GM23338 (cell line): ENCODE measurements at regions not wholly inside any gene's neighbourhood (a gene's known extent, or its start where the extent isn't known, plus 50 kb on each side); places are given as distances from the start of the nearest gene placed in this dataset.

Experiments used
- ATAC-seq: fragments of 200-7000 bp; cut with Tn5 transposase; 3 replicates; pipeline ENCODE4 v1.9.1; 2020
- DNase-seq: peaks from one replicate; pipeline ENCODE4 v3.0.0-alpha.2; 2015; ENCODE audit warnings: low spot score
- H2AFZ ChIP-seq: fragments of 200-600 bp; sonication (generic); 2 replicates; pipeline ENCODE4 v1.8.0; 2016; ENCODE audit warnings: antibody characterized with exemption, mild to moderate bottlenecking, moderate library complexity
- H3F3A ChIP-seq: fragments of 200-600 bp; sonication (generic); replicated peaks from 2 replicates; pipeline ENCODE4 v1.8.0; 2017; ENCODE audit warnings: antibody characterized with exemption, mixed run types, low read depth
- H3K27ac ChIP-seq: fragments of 200-600 bp; sonication (generic); 2 replicates; pipeline ENCODE4 v1.6.1; 2016; ENCODE audit warnings: low read depth
- H3K27me3 ChIP-seq: fragments of 200-600 bp; sonication (generic); 2 replicates; pipeline ENCODE4 v1.8.0; 2016; ENCODE audit warnings: mild to moderate bottlenecking, mixed run types, moderate library complexity; ENCODE audit not compliant: insufficient read depth
- H3K36me3 ChIP-seq: fragments of 200-600 bp; sonication (generic); 2 replicates; pipeline ENCODE4 v1.8.0; 2016; ENCODE audit warnings: mild to moderate bottlenecking; ENCODE audit not compliant: insufficient read depth
- H3K4me1 ChIP-seq: fragments of 200-600 bp; sonication (generic); 2 replicates; pipeline ENCODE4 v1.8.0; 2016; ENCODE audit warnings: mild to moderate bottlenecking, moderate library complexity; ENCODE audit not compliant: insufficient read depth
- H3K4me2 ChIP-seq: fragments of 200-600 bp; sonication (generic); 2 replicates; pipeline ENCODE4 v1.7.1; 2017; ENCODE audit warnings: mixed run types
- H3K4me3 ChIP-seq: fragments of 200-600 bp; sonication (generic); 2 replicates; pipeline ENCODE4 v1.6.1; 2016; ENCODE audit warnings: mixed run types
- H3K79me2 ChIP-seq: fragments of 200-600 bp; sonication (generic); replicated peaks from 2 replicates; pipeline ENCODE4 v1.8.0; 2017; ENCODE audit warnings: mild to moderate bottlenecking; ENCODE audit not compliant: insufficient read depth
- H3K9me2 ChIP-seq: fragments of 200-600 bp; sonication (generic); 2 replicates; pipeline ENCODE4 v1.8.0; 2017; ENCODE audit not compliant: insufficient read depth
- H4K20me1 ChIP-seq: fragments of 200-600 bp; sonication (generic); replicated peaks from 2 replicates; pipeline ENCODE4 v1.8.0; 2017; ENCODE audit warnings: mild to moderate bottlenecking; ENCODE audit not compliant: insufficient read depth
- H3K27ac Mint-ChIP-seq: 2 replicates; pipeline ENCODE4 v1.8.0; 2020; ENCODE audit warnings: inconsistent platforms, mild to moderate bottlenecking, moderate library complexity, mixed read lengths
- H3K27me3 Mint-ChIP-seq: 3 replicates; pipeline ENCODE4 v1.8.0; 2022; ENCODE audit warnings: low read depth, mild to moderate bottlenecking, moderate library complexity, mixed read lengths, inconsistent platforms; ENCODE audit not compliant: insufficient read depth, poor library complexity
- H3K36me3 Mint-ChIP-seq: 3 replicates; pipeline ENCODE4 v1.8.0; 2021; ENCODE audit warnings: low read depth, mild to moderate bottlenecking, inconsistent platforms, moderate library complexity, mixed read lengths
- H3K4me1 Mint-ChIP-seq: 3 replicates; pipeline ENCODE4 v1.8.0; 2020; ENCODE audit warnings: mild to moderate bottlenecking, inconsistent platforms, mixed read lengths
- H3K4me3 Mint-ChIP-seq: 3 replicates; pipeline ENCODE4 v1.8.0; 2021; ENCODE audit warnings: moderate library complexity, mild to moderate bottlenecking, inconsistent platforms, mixed read lengths
- H3K9me3 Mint-ChIP-seq: 3 replicates; pipeline ENCODE4 v1.8.0; 2020; ENCODE audit warnings: moderate library complexity, mild to moderate bottlenecking, inconsistent platforms, mixed read lengths
- CREB1 ChIP-seq: fragments of 250-450 bp; sonication (Bioruptor Pico); IDR thresholded peaks from 2 replicates; pipeline ENCODE4 v1.5.0; 2020; ENCODE audit warnings: low read depth, mild to moderate bottlenecking, moderate library complexity
- CTCF ChIP-seq, 2 experiments: fragments of 200-600 bp in 1 of 2; sonication (generic) in 1 of 2; conservative IDR thresholded peaks; 2 replicates each; pipeline versions ENCODE4 v1.5.1 to v1.6.1; 2016 to 2017; ENCODE audit warnings: antibody characterized with exemption in 2 of 2, low read depth in 2 of 2, mild to moderate bottlenecking in 2 of 2, moderate library complexity in 1 of 2
- EZH2 ChIP-seq: fragments of 200-600 bp; sonication (generic); IDR thresholded peaks from one replicate; pipeline ENCODE4 v1.8.0; 2017; ENCODE audit warnings: antibody characterized with exemption, mild to moderate bottlenecking, low read depth; ENCODE audit not compliant: unreplicated experiment
- EZH2phosphoT487 ChIP-seq: fragments of 200-600 bp; sonication (generic); IDR thresholded peaks from one replicate; pipeline ENCODE4 v1.8.1; 2018; ENCODE audit warnings: antibody characterized with exemption; ENCODE audit not compliant: unreplicated experiment
- JUNB ChIP-seq: IDR thresholded peaks from one replicate; pipeline ENCODE4 v1.6.1; 2016; ENCODE audit warnings: antibody characterized with exemption; ENCODE audit not compliant: unreplicated experiment
- NANOG ChIP-seq: IDR thresholded peaks from 2 replicates; pipeline ENCODE4 v1.6.1; 2016; ENCODE audit warnings: antibody characterized with exemption, borderline replicate concordance
- POLR2AphosphoS5 ChIP-seq: IDR thresholded peaks from 2 replicates; pipeline ENCODE4 v1.6.1; 2016; ENCODE audit warnings: antibody characterized with exemption, low read depth
- REST ChIP-seq: IDR thresholded peaks from one replicate; pipeline ENCODE4 v1.6.1; 2018; ENCODE audit warnings: antibody characterized with exemption; ENCODE audit not compliant: unreplicated experiment
- STAT1 ChIP-seq: IDR thresholded peaks from one replicate; pipeline ENCODE4 v1.6.1; 2016; ENCODE audit warnings: antibody characterized with exemption; ENCODE audit not compliant: unreplicated experiment
- ZNF114 ChIP-seq: fragments of 250-450 bp; sonication (Bioruptor Pico); IDR thresholded peaks from 2 replicates; pipeline ENCODE4 v1.5.0; 2020; ENCODE audit warnings: mild to moderate bottlenecking, moderate library complexity
- ZNF331 ChIP-seq: fragments of 250-450 bp; sonication (Bioruptor Pico); IDR thresholded peaks from 2 replicates; pipeline ENCODE4 v1.5.0; 2020; ENCODE audit warnings: low read depth, mild to moderate bottlenecking, moderate library complexity
- ZNF462 ChIP-seq: fragments of 250-450 bp; sonication (Bioruptor Pico); IDR thresholded peaks from 2 replicates; pipeline ENCODE4 v1.5.0; 2020; ENCODE audit warnings: mild to moderate bottlenecking, moderate library complexity
- TF ChIP-seq, protein P1 (sequence below): IDR thresholded peaks from 2 replicates; pipeline ENCODE4 v1.6.1; 2016; ENCODE audit warnings: antibody characterized with exemption

DNA sequence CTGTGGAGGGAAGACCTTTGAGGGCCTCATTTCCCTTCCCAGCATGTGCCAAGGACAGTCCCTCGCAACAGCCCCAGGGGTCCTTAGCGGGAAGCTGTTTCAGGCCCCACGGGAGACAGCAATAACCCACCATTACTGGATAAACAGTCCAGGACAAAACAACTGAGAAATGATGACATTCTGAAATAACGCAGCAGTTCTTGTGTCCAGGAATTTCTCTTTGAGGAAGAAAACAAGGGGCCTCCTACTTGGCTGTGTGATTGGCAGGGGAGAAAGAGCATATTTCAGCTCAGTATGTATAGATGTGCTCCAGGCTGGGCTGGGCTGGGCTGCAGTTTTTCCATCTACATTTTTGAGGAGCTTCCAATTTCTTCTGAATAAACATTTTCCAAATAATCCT is 82.2 kb upstream of the THBS1 start:
- Histone ChIP-seq H3K36me3 (no peaks in the 10 kb centered on the region), H3K4me3 (no peak overlapping the region), H3F3A (no peaks in the 10 kb centered on the region), H3K27ac (no peak overlapping the region), H3K9me2 (peaks cover 5% of the 10 kb centered on the region; the same call in 1 of the 2 replicates), H3K4me2 (no peak overlapping the region), H2AFZ (no peak overlapping the region; the same call in 1 of the 2 replicates), H4K20me1 (no peaks in the 10 kb centered on the region), H3K79me2 (no peaks in the 10 kb centered on the region), H3K27me3 (no peaks in the 10 kb centered on the region), H3K4me1 (no peaks in the 10 kb centered on the region)
- Mint-ChIP-seq H3K9me3 (no peaks in the 10 kb centered on the region; the same call in 2 of the 3 replicates), H3K4me3 (no peak overlapping the region), H3K4me1 (no peaks in the 10 kb centered on the region; the same call in 2 of the 3 replicates), H3K36me3 (no peaks in the 10 kb centered on the region), H3K27ac (no peak overlapping the region), H3K27me3 (no peaks in the 10 kb centered on the region)
- no peak for TF ChIP-seq NANOG
- no peak for TF ChIP-seq EZH2phosphoT487
- TF ChIP-seq EZH2, result no peak
- TF ChIP-seq STAT1, result no peak
- TF ChIP-seq, protein P1, sequence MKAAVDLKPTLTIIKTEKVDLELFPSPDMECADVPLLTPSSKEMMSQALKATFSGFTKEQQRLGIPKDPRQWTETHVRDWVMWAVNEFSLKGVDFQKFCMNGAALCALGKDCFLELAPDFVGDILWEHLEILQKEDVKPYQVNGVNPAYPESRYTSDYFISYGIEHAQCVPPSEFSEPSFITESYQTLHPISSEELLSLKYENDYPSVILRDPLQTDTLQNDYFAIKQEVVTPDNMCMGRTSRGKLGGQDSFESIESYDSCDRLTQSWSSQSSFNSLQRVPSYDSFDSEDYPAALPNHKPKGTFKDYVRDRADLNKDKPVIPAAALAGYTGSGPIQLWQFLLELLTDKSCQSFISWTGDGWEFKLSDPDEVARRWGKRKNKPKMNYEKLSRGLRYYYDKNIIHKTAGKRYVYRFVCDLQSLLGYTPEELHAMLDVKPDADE, result no peak
- no peak for TF ChIP-seq JUNB
- no peak for TF ChIP-seq CTCF (conservative IDR thresholded peaks at IDR 0.05; ENCODE audit: low read depth in 2 of 2)
- no peak for TF ChIP-seq ZNF331 (CRISPR knock-in tag)
- no peak for TF ChIP-seq CREB1 (CRISPR knock-in tag)
- TF ChIP-seq ZNF462 (CRISPR knock-in tag), result no peak
- no peak for TF ChIP-seq ZNF114 (CRISPR knock-in tag)
- TF ChIP-seq REST, result no peak
- no peak for TF ChIP-seq POLR2AphosphoS5
- DNase-seq, result no peak
- ATAC-seq, result no peak
